Coronary artery (tissue), 2 donors: ENCODE measurements at regions not wholly inside any gene's neighbourhood (a gene's known extent, or its start where the extent isn't known, plus 50 kb on each side); places are given as distances from the start of the nearest gene placed in this dataset.

Source experiments
- DNase-seq: peaks from one replicate; pipeline ENCODE4 v3.0.0-alpha.2; 2017; ENCODE audit warnings: low spot score
- H3K27ac ChIP-seq, 2 donors: fragments of 200-600 bp; sonication (generic); one replicate each; pipeline ENCODE4 v1.5.1; 2016 to 2019
- H3K4me3 ChIP-seq: fragments of 200-600 bp; sonication (generic); 2 replicates; pipeline ENCODE4 v1.5.1; 2016; ENCODE audit warnings: mild to moderate bottlenecking, moderate library complexity
- CTCF ChIP-seq: fragments of 200-600 bp; sonication (generic); IDR thresholded peaks from one replicate; pipeline ENCODE4 v1.5.1; 2019; ENCODE audit warnings: antibody characterized with exemption

DNA sequence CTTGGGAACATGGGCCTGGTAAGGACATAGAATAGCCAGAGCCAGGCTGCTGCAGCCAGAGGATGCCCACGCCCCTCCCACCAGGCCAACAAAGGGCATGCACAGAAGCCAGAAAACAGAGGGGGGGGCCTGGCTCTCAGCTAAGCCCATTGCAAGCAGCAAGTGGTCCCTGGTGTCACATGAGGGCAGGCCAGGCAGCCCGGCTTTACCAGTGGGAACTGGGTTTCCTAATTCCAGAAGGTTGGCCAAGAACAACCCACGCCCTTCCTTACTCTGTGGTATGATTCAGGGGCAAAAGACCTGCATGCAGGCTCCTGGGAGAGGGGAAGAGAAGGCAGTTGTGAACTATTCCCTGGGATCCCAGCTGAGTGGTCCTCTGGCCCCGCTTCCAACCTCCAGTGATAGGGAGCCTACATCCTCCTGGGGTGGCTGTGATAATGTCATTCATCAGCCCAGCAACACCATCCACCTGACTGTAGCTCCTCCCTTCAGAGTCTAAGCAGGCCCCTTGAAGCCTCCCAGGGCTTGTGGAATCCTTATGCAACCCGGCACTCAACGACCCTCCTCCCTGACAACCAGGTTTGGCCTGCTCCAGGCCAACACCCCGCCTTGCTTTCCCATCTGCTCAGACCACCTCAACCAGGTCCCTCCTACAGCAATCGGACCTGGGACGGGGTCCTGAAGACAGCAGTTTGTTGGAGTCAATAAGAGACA, 62.1 kb upstream of the LMO1 start:
- TF ChIP-seq CTCF, result no peak
- DNase-seq, result no peak
- no peak overlapping the region for H3K4me3 ChIP-seq
- no peak overlapping the region for H3K27ac ChIP-seq

GRCh38 chr11:8323161-8323935, 59.7 kb upstream of the LMO1 start:
- DNase-seq, result no peak
- TF ChIP-seq CTCF, result no peak
- H3K27ac ChIP-seq, result no peak overlapping the region
- H3K4me3 ChIP-seq, result no peak overlapping the region

DNA sequence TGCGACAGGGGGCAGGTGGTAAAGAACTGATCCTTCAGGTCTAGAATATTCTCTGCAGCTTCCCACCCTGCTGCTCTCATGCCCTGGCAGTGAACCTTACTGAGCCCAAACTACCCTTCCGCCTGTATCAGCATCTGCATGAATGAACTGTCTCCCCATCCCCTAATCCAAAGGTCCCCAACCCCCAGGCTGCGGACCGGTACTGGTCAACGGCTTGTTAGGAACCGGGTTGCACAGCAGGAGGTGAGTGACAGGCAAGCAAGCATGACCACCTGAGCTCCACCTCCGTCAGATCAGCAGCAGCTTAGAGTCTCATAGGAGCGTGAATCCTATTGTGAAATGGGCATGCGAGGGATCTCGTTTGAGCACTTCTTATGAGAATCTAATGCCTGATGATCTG, 58.2 kb upstream of the LMO1 start:
- H3K4me3 ChIP-seq, result no peak overlapping the region
- DNase-seq, result no peak

GRCh38 chr11:8320076-8320475, 56.4 kb upstream of the LMO1 start:
- TF ChIP-seq CTCF, result no peak

More for the DNA sequence above, 58.2 kb upstream of the LMO1 start:
- no peak overlapping the region for H3K27ac ChIP-seq
- no peak for TF ChIP-seq CTCF

DNA sequence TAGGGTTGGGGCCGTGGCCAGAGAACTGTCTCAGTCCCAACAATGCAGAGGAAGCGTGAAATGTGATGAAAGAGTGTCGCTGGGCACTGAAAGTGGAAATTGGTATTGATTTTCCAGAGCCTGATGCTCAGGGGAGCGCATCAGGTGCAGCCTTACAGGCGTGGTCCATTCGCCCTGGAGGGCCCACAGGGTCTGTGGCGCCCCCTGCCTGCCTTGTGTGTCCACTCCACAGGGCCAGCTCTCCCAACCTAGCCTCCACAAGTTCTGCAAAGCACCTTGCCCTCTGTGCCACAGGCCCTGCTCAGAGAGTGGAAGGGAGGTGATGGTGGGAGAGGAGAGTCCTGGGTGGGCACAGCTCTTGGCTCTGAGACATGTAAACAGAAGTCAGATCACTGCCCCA, 54.9 kb upstream of the LMO1 start:
- Histone ChIP-seq H3K4me3 (no peak overlapping the region), H3K27ac (no peak overlapping the region)
- DNase-seq, result no peak
- no peak for TF ChIP-seq CTCF

More at GRCh38 chr11:8320076-8320475, 56.4 kb upstream of the LMO1 start:
- DNase-seq, result no peak
- H3K27ac ChIP-seq, result no peak overlapping the region
- H3K4me3 ChIP-seq, result no peak overlapping the region

- no peak overlapping the region for H3K27ac ChIP-seq
- no peak for DNase-seq
- H3K4me3 ChIP-seq, result no peak overlapping the region
- TF ChIP-seq CTCF, result no peak
These were observed 53.5 kb upstream of the LMO1 start for GRCh38 chr11:8317159-8317558.

GRCh38 chr11:8315954-8316353, 52.3 kb upstream of the LMO1 start:
- no peak for TF ChIP-seq CTCF

More at GRCh38 chr11:8315954-8316353, 52.3 kb upstream of the LMO1 start:
- DNase-seq, result no peak
- Histone ChIP-seq H3K4me3 (no peak overlapping the region), H3K27ac (no peak overlapping the region)
